HG03139 (cell line): ENCODE measurements at regions not wholly inside any gene's neighbourhood (a gene's known extent, or its start where the extent isn't known, plus 50 kb on each side); places are given as distances from the start of the nearest gene placed in this dataset.

ENCODE experiments used
- ATAC-seq: cut with Tn5 transposase; IDR thresholded peaks from one replicate; pipeline ENCODE4 v1.9.1; 2021; ENCODE audit not compliant: unreplicated experiment

DNA sequence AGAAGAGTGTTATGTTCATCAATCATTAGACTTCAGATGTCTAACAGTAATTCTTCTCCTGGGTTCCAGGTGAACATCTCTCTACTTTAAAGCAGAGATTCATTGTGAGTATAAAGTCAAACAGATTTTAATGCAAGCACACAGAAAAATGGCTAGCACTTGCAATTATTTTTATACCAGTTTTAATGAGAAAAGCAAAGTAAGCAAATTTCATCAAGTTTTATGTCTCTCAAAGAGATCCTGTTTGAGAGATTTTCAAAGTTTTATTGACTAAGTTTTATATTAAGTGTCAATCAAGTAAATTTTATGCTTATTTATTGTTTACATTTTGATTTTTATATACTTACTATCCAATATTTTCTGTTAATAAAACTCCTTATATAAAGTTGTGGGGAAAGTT is 1628.5 kb downstream of the HACE1 start:
- ATAC-seq, result no peak

- no peak for ATAC-seq
These were observed 1643.9 kb downstream of the HACE1 start for GRCh38 chr6:103215847-103216246.

GRCh38 chr6:103210686-103211085 is 1649.0 kb downstream of the HACE1 start:
- ATAC-seq, result no peak

GRCh38 chr6:103198386-103198785 is 1661.3 kb downstream of the HACE1 start:
- no peak for ATAC-seq

DNA sequence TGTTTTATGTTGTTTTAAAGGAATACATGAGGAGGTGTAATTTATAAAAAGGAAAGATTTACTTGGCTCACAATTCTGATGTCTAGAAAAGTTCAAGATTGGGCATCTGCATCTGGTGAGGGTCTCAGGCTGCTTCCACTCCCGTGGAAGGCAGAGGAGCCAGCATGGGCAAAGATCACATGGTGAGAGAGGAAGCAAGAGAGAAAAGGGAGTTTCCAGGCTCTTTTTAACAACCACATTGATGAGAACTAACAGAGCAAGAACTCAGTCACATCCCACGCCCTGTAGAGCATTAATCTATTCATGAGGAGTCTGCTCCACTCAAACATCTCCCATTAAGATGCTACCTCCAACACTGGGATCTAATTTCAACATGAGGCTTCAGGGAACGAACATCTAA is 1666.3 kb downstream of the HACE1 start:
- ATAC-seq, result no peak

DNA sequence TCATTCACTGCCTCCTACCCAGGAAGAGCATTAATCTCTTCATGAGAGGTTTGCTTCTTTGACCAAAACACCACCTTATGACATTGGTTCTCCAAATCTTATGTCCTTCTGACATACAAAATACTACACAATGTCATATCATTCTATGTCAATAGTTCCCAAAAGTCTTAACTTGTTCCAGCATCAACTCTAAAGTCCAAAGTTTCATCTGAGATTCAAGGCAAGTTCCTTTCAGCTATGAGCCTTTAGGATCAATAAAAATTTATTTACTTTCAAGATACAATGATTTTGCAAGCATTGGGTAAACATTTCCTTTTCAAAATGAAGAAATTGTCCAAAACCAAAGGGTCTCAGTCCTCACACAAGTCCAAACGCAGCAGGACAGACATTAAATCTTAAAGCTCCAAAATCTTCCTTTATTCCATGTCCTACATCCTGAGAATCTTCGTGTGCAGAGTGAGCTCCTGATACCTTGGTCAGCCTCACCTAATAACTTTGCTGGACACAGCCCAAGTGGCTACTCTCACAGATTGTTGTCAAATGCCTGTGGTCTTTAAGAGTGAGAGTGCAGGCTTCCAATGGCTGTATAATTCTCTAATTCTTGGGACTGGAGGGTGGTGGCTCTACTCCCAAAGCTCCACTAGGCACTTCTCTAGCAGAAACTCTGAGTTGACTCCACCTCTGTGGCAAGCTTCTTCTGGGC is 1668.2 kb downstream of the HACE1 start:
- ATAC-seq, result no peak

- no peak for ATAC-seq
These were observed 1674.9 kb downstream of the HACE1 start for GRCh38 chr6:103184776-103185175.

DNA sequence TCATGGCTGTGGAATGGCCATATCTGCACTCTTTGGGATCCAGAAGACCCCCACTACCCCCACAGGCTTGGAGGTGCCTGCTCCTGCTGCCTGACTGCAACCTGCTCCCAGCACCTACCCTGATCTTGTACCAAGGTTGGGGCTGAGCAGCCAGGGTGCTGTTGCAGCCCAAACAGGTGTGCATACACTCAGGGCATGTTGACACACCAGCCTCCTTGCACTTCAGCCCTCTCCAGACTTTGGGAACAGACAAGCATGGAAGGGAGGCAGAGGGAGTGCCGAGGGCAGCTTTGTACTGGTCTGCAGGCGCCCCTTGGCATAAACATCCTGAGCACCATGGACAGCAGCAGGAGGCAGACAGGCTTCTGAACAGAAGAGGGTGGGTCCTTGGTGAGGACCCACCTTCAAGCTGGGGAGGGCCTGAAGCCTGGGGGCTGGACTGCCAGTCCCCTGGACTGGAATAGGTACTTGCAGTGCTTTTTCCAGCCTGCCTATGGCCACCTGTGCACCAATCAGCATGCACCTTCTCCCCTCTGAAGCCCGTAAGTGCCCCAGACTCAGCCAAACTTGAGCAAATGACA is 1675.8 kb downstream of the HACE1 start:
- no peak for ATAC-seq

DNA sequence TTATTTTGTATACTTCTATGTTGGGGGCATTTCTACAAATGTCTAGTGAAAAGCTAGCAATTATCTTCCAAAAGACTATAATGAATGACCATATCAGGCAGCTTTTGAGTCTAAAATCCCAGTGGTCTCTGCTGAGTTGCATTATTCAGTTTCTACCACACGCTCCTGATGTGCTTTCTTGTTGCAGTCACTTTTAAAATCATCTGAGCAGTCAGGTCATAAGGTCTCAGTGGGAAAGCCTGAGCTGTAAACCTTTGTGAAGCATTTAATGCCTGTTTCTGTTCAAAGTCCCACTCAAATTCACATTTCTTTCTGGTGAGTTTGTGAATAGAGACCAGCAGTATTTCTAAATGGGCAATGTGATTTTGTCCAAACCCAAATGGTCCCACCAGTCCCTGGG is 1681.5 kb downstream of the HACE1 start:
- ATAC-seq, result no peak

DNA sequence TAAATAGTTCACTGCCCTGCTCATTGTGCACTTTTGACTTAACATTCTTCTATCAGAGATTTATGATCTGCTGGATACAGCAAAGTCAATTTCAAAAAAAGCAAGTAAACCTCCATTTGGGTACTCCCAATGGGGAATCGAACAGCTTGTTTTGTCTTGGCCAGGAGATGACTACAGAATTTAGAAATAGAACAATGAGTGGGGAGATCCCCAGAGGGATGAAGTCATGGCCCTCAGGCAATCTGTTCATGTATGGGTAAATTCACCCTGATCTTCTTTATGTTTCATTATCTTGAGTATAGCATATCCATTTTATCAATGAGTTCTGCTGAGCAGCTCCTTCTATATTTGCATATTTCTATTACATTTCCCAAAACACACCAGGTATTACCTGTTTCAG is 1681.9 kb downstream of the HACE1 start:
- ATAC-seq, result no peak

- no peak for ATAC-seq
These were observed 1684.7 kb downstream of the HACE1 start for GRCh38 chr6:103175056-103175455.

DNA sequence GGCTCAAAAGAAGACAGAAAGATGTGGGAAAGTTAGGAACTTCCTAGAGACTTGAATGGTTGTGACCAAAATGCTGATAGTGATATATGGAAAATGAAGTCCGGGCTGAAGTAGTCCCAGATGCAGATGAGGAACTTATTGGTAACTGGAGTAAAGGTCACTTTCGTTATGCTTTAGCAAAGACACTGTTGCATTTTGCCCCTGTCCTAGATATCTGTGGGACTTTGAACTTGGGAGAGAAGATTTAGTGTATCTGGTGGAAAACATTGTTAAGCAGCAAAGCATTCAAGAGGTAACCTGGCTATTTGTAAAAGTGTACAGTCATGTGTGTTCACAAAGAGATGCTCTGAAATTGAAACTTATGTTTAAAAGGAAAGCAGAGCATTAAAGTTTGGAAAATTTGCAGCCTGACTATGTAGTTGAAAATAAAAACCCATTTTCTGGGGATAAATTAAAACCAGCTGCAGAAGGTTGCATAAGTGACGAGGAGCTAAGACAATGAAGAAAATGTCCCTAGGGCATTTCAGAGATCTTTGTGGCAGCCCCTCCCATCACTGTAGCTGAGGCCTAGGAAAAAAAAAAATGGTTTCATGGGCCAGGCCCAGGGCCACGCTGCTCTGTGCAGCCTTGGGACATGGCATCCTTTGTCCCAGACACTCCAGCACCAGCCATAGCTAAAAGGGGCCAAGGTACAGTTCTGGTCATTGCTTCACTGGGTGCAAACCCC is 1692.2 kb downstream of the HACE1 start:
- no peak for ATAC-seq

- ATAC-seq, result no peak
These were observed 1704.7 kb downstream of the HACE1 start for GRCh38 chr6:103154779-103155572.

DNA sequence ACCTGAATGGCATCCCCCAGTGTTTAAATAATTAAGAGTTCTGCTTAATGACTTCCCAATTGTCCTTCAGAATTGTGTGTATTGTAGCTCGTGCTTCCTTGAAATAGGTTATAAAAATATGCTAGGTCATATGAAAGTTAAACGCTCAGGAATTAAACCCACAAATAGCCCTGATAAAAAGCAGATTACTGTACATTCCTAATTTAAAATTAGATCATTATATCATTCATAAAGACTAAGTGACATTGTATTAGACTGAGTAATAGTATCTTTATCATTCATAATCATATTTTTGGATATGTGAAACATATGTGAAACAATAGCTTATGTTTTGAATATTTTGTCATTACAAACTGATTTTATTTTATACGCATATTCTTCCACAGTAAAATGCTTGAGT is 1706.7 kb downstream of the HACE1 start:
- ATAC-seq, result no peak

DNA sequence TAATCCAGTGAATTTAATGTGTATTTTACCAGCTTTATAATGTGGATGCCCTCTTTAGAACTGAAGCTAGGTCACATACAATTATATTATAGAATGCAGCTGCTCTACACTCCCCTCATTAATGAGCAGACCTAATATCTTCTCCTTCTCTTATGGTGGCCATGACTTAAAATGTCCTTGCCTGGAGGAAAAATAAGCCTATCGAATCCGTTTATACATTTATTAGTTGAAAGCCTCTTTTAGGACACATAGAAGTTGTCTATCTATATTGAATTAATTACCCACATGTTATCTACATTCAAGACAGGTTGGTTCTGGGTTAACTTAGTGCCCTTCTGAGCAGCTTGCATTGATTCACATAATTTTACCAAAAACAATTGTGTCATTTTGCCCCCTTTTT is 1716.8 kb downstream of the HACE1 start:
- no peak for ATAC-seq

- no peak for ATAC-seq
These were observed 1719.3 kb downstream of the HACE1 start for GRCh38 chr6:103140308-103141027.

- no peak for ATAC-seq
These were observed 1720.3 kb downstream of the HACE1 start for GRCh38 chr6:103139377-103139776.

DNA sequence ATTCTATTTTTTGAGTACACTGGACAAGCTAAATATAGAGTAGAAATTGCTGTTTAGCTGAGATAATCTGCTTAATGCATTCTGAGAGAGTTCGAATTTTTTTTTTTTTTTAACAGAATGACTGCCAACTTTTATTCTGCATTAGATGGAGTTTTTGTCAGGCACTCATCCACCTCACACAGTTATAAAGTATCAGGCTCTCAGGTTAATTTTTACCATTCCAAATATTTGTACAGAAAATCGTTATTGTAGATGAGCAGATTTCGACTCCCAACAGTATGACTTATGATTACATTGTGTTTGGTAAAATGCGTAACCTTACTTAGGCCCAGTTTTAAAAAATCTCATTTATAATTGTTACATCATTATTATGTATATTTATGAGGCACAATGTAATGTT is 1731.0 kb downstream of the GRIK2 start:
- ATAC-seq, result no peak

GRCh38 chr6:103122766-103123601 is 1729.5 kb downstream of the GRIK2 start:
- ATAC-seq, result peak; percentile 54

DNA sequence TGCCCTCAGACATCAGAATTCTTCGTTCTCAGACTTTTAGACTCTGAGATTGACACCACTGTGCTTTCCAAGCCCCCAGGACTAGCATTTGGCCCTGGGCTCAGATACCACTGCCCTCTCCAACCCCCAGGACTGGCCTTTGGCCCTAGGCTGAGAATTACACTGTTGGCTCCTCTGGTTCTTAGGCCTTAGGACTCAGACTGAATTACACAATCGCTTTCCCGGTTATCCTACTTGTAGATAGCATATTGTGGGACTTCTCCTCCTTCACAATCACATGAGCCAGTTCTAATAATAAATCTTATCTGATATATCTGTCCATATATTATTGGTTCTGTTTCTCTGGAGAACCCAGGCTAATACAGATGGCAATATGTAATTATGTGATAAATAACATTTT is 1725.5 kb downstream of the GRIK2 start:
- ATAC-seq, result no peak
